HG03432 (cell line): ENCODE measurements at regions not wholly inside any gene's neighbourhood (a gene's known extent, or its start where the extent isn't known, plus 50 kb on each side); places are given as distances from the start of the nearest gene placed in this dataset.
"Not testable (repeated sequence)": the region's sequence is repeated elsewhere in the genome, so short reads cannot be mapped to it uniquely, and the experiment has no call there.

Experiments
- ATAC-seq: cut with Tn5 transposase; IDR thresholded peaks from one replicate; pipeline ENCODE4 v1.9.1; 2021; ENCODE audit warnings: mild to moderate bottlenecking, moderate library complexity; ENCODE audit not compliant: unreplicated experiment

DNA sequence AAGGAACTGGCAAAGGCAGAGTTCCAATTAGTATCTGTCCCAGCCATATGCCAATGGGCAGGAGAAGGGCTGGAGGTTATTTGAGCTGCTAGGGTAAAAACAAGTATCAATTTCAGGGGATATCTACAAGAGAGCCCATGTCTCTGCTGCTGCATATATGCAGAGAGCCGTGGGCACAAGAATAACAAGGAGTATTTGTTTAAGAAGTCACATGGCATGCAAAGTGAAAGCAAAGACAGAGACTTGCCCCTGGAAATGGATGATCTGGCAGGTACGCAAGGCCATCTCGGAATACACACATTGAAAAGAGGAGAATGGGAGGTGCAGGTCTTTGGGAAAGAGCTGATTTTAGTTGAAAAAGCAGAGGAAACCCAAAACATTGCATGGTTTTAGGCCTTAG is 170.6 kb downstream of the EVA1A start:
- no peak for ATAC-seq

DNA sequence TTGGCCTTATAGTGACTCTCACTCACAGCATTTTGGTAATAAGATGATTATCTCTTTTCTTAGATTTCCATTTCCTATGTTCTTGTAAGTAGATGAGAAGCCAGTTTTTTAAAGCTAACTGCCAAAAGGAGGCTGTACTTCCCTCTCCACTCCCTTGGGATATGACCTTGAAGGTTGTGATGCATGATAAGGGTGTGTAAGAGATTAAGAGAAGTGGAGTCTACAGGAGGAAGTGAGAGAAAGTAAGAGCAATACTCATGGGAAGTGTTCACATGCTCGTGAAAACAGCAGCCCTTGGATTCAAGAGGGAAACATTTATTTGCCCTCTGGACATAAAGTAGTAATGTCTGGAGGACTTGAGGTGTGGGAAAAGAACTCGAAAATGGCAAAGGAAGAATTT is 171.5 kb downstream of the EVA1A start:
- no peak for ATAC-seq

DNA sequence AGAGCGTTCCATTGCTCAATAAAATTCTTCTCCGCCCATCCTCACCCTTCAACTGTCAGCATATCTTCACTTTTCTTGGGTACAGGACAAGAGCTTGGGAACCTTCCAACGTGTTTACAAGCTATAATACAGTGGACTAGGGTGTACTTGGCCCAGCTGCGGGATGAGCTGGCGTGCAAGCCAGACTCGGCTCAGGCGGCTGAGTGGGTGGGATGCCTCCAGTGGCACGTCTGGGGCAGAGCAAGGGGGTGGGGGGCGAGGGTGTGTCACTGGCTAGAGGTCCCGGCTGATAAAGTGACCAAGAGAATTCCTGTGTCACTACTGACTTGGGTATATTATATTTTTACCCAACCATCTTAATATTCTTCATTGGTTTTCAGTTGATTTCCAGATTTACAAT is 179.7 kb downstream of the EVA1A start:
- no peak for ATAC-seq

DNA sequence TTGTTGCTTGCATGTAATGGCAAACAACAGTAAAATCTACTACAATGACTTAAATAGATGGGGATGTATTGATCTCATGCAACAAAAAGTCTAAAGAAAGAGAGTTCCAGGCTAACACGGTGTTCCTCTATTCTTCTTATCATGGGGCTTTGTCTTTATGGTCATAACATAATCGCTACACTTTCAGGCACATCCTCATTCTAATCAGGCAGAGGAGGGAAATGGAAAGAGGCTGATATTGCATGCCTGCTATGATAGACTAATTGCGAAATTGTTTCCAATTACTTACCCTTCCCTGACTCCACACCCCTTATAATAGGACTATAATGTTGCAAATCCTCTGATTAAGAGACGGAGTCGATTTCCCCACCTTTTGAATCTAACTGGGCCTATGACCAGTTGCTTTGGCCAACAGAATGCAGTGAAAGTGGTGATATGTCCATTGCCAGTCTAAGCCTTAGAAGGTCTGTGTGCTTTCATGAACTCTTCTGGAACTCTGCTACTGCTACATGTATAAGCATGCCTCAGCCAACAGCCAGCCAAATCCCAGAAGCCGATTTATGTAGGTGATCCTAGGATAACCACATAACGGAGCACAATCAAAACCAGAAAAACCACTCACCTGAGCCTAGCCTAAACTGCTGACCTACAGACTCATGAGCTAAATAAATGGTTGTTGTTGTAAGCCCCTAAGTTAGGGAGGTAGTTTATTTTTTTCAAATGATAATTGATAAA is 180.3 kb upstream of the TACR1 start:
- no peak for ATAC-seq

DNA sequence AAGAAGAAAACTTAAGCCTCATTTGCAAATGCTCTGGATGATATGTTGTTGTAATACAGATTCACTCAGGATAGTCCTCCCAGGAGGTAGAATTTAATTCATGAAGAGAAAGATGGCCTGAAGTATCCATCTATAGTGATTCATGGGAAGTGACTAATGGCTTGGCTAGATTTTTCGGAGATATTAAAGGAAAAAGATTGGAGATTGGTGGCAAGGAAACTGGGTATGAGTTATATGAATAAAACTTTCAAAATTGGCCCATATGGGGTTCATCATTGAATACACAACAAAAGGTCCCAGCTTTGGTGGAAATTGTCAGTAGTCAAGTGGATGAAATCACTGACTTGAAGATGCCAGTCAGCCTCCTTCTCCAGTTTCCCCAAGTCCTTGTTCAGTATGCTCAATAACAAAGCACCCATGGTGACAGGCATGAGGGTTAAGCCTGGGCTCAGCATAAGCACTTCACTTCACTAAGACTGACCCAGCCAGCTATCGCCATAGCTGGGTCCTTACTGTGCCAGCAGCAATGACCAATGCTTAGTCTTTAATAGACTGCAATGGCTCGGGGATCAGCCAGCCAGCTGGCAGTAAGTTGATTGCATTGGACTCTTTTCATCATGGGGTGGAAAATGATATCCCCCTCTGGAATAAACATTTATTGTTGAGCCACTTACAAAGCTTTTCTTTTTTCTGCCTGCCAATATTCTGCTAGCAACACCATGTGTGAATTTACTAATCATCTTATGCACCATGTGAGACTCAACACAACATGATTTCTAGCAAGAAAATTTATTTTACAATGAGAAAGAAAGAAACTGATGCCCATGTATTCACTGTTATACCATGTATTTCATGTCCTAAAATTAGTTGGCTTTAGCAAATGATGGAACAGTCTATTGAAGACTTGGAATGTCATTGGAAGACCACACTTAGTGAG is 176.6 kb upstream of the TACR1 start:
- no peak for ATAC-seq

DNA sequence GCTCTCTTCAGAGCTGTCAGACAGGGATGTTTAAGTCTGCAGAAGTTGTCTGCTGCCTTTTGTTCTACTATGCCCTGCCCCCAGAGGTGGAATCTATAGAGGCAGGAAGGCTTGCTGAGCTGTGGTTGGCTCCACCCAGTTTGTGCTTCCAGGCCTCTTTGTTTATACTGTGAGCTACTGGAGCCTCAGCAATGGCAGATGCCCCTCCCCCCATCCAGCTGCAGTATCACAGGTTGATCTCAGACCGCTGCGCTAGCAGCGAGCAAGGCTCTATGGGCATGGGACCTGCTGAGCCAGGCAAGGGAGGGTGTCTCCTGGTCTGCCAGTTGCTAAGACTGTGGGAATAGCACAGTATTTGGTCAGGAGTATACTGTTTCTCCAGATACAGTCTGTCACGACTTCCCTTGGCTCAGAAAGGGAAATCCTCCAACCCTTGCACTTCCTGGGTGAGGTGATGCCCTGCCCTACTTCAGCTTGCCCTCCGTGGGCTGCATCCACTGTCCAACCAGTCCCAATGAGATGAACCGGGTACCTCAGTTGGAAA is 175.2 kb upstream of the TACR1 start:
- not testable (repeated sequence) for ATAC-seq

DNA sequence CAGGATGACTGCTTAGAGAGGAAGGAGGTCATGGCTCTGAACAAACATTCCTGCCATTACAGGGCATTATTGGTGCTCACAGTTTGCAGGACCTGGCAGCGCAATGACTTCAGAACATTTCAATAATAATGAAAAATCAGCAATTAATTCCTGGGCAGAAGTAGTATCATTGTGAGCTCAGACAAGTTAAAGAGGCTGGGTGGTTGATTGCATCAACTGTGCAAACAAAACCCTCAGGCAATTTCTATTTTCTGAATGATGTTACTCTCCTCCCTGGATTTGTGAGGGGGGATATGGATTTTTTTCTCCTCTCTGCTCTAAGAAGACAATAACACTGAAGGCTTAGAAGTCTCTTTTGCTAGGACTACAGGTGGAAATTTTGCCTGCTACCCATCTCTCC is 168.1 kb upstream of the TACR1 start:
- no peak for ATAC-seq

DNA sequence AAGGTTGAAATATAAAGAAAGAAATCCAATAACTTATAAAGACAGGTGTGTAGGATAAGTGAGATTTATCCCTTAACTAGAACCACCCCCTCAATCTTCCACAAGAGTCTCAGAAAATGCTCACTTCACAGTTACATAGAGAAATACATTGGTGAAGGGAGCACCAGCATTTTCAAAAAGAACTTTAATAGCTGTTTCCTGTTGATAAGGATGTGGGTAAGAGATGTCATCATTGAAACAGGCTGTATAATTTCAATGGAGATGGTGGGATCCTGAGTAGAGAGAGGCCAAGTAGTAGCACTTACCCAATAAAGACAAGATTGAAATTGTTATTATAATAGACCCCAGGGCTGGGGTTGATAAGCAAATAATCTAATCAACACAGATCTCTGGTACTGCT is 162.2 kb upstream of the TACR1 start:
- no peak for ATAC-seq

DNA sequence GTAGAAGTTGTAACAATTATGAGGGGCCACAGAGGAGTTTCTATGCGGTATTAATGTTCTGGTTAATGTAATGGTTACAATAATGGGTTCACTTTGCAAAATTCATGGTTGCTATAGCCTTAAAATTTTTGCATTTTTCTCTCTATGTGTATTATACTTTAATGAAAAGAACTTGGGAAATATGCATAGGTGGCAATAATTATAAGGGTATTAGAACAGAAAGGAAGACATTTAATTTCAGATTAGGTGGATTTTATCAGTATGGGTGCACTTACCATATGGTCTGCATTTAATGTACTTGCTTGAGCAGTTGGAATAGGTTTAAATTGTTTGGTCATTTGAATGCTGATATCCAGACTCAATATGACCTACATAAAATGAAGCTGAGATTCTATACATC is 161.6 kb upstream of the TACR1 start:
- ATAC-seq = no peak

DNA sequence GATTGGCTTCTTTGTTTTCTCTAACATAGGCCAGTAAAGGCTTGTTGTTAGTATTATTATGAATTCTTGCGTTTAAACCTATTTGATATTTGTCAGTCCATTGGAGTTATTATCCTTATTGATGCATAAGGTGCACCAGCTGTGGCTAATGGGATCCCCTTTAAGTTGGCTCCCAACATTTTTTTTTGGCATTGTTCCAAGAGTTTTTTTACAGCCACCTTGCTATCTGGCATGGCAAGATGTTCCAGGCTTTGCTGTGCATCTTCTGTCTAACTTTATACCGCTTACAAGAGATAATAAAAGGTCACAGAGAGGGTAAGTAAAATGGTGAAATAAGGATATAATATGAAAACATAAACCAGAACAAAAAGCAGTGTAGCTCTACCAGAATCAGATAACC is 157.5 kb upstream of the TACR1 start:
- ATAC-seq = no peak

DNA sequence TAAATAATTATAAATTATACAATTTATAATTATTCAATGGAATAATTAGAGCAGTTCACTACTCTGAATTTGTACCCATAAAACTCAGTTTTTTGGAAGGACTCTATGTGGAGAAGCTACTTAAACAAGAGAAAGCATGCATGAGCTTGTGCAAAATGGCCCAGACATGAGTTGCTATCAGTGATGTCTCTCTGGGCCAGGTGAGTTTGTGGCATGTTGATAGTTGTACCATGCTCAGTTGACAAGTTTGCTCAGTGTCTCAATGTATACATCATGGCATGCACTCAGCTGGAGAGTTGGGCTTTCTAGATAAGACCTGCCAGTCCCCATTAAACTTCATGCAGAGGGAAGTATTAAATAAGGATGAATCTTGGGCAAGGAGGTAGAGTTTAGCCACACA is 153.8 kb upstream of the TACR1 start:
- no peak for ATAC-seq

DNA sequence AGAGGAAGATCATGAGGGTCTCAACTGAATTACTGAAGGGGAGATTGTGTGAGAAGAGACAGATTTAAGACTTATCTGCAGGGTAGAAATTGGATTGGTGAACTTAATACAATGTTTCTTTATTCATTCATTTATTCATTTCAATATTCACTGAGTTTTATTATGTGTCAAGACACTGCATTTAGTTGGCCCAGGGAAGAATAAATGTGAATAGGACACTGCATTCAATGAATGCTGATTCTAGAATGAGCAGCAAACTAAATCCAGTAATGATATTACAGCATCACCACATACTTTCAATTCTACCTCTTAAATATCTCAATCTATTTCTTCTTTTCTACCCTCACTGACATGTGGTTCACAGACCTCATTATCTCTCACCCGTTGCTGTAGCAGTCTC is 149.0 kb upstream of the TACR1 start:
- no peak for ATAC-seq

DNA sequence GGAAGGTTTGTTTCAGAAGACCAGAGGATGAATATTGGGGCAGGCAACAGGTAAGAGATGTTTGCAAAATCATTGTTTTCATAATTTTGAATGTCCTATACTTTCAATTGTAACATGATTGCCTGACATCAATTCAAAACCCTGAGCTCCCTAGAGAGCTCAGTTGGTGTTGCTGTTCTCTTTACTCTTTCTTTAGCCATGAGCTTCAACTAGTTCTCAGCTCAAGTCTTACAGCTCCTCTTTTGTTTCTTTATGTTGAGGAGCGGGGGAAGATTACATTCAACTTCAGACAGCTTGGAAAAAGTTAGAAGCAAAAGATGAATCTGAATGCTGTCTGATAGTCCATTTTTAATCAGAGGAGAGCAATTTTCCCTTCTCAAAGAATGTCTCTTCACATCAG is 144.8 kb upstream of the TACR1 start:
- no peak for ATAC-seq

DNA sequence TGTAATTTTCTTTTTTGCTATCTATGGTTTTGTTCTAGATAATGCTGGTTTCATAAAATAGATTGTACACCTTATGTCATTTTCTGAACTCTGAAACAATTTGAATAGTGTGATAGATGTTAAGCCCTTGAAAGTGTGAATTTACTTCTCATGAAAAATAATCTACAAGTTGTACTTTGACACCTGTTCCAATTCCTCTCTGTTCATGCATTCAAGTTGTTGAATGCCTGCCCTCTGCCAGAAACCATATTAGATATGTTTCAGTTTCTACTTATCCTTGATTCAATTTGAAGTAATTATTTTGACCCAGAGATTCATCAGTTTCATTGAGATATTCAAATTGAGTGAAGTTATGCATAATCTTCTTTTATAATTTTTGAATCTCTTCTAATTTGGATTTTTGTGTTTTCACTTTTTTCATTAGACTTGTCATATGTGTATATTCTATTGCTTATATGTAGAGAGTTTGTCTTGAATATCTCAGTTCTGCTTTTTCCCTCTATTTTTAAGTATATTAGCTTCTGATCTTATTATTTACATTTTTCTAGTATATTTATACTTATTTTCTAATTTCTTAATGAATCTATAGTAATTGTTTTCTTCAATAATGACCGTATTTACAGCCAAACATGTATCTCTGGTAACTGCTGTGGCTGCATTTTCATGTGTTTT is 143.3 kb upstream of the TACR1 start:
- peak; percentile 79 for ATAC-seq

DNA sequence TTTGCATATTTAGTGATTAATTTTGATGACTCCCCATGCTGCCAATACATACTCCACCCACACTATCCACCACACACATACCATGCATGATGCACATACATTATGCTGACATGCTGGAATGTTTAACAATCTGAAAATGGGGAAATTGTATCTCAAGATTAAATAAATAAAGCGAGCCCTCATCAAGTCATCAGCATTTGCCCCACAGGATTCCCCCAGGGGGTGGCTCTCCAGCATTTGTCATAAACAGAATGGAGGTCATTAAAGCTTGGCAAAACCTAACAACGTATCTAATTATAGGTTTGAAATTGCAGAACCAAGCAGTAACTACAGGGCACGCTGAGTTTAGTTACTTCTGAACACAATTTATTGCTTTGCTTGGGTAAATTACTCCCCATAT is 141.2 kb upstream of the TACR1 start:
- no peak for ATAC-seq

DNA sequence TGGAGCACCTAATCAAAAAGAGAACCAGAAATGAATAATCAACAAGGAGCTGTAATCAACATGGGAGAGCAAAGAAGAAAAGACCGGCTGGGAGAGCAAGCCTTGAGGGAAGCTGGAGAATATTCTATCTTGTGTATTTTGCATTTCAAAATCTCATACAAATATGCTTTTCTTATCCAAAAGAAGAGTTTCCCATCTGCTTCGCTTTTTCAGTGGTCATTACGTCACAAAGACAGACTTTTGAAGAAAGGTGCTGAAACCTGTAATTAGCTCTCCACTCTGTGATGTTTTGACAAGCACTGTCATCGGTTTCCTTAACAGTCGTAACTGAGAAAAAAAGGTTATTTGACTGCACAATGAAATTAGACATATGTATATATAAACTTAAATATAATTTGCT is 139.1 kb upstream of the TACR1 start:
- ATAC-seq = no peak

DNA sequence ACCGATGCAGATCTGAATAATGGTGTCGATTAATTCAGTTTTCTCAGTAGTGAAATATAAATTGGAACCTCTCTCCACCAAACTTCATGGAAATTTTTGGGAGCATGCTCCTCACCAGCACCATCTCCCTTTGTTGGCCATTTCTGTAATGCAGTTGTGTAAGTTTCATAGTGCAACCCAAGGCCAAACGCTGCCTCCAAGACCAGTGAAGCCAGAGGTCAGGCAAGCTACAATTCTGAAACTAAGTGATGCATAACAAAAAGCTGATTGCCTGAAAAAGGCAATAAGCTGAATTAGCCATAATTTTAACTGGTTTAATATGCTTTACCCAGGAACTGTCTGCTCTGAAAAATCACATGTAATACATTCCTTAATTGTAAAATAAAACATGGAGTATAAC is 138.3 kb upstream of the TACR1 start:
- ATAC-seq = no peak

DNA sequence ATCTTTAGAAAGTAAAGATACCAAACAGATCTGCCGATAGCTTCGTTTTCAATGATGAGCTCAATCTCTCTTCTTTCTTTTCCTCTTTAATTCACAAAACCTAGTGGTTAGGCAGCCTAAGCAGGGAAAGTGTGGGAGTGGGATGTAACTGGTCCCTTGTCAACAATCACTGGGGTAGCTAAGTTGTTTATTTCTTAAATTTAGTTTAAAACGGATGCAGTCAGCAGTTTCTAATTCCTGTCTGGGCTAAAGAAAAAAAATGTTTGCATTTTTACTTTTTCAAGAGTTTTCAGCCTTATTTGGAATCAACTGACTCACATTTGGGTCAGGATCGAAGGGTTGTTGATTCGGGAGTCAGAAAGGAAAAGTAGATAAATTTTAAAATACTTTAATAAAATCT is 137.7 kb upstream of the TACR1 start:
- no peak for ATAC-seq

DNA sequence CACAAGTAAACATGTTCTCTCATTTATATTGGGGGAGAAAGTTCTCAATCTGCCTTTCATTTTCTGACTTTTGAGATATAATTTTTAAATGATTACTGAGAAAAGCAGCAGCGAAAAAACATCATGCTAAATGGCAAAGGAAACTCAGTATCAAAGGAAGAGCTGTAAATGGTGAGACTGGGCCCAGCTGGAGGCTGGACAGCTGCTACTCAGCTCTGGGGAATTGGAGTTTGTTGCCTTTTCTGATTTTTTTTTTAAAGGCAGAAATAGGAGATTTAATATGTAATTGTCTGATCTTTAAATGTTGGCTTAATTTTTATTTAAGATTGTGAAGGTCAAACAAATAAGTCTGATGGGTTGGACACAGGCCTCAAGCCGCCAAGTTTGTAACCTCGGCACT is 137.1 kb upstream of the TACR1 start:
- ATAC-seq = no peak

DNA sequence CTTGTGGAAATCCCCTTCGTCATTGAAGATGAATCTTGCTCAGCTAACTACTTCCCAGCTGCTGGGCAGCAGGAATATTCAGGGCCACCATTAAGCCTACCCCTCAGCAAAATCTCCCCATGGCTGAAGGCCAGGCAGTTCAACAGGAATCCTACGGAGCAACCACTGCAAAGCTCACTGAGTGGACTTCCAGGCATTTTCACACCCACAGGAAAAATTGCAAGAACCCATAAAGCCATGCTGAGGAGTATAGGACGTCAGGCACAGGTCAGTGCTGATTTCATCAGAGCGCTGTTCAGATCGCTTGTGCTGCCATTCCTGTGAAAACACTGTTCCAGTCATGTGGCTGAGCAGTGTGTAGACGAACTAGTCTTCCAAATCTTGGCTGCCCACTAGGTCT is 134.8 kb upstream of the TACR1 start:
- ATAC-seq = no peak

DNA sequence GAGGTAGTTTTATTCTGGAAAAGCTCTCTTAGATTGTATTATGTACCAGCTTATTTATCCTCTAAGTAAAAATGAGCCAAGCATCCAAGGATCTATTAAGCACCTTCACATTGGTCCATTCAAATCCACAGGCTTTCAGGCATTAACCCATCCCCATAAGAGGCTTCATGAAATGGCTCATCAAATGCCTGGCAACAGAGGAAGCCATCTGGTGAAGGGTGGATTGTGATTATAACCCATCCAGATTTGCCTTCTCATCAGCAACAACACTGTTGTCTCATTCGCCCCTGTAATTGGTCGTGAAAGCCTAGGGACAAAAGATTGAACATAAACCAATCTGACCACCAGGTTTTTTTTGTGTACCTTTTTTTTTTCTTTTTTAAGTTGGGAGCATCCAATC is 134.3 kb upstream of the TACR1 start:
- no peak for ATAC-seq

DNA sequence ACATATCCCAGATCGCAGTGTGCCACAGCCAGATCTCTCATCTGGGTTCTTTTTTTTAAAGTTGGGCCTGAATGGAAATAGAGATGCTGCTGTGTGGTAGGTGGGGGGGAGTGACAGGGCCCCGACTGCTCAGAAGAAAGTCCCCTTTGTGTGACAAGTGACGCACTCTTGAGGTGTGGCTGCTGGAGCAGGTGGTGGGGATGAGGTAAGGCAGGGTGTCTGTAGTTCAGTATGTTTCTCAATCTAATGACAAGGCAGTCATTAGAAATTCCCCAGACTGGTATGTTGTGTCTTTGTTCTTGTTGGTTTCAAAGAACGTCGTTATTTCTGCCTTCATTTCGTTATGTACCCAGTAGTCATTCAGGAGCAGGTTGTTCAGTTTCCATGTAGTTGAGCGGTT is 128.8 kb upstream of the TACR1 start:
- no peak for ATAC-seq
